WI38 (cell line): ENCODE measurements at regions not wholly inside any gene's neighbourhood (a gene's known extent, or its start where the extent isn't known, plus 50 kb on each side); places are given as distances from the start of the nearest gene placed in this dataset.

Experiments used
- H3K4me3 ChIP-seq: 2 replicates; pipeline ENCODE4 v1.5.1; 2011; ENCODE audit warnings: low read depth, mild to moderate bottlenecking, control low read depth, low read length
- CTCF ChIP-seq: IDR thresholded peaks from 2 replicates; pipeline ENCODE4 v1.5.1; 2012; ENCODE audit warnings: low read depth, mild to moderate bottlenecking, control low read depth, low read length

- H3K4me3 ChIP-seq: no peak overlapping the region
- TF ChIP-seq CTCF: no peak
Measured at GRCh38 chr13:105363261-105364190, 1171.9 kb downstream of the EFNB2 start.

GRCh38 chr13:105353654-105354053 is 1181.8 kb downstream of the EFNB2 start:
- TF ChIP-seq CTCF: no peak
- H3K4me3 ChIP-seq: no peak overlapping the region

GRCh38 chr13:105349082-105349723 is 1186.3 kb downstream of the EFNB2 start:
- no peak for TF ChIP-seq CTCF
- no peak overlapping the region for H3K4me3 ChIP-seq

GRCh38 chr13:105346141-105346775 is 1189.2 kb downstream of the EFNB2 start:
- no peak for TF ChIP-seq CTCF
- no peak overlapping the region for H3K4me3 ChIP-seq

GRCh38 chr13:105345730-105346129 is 1189.7 kb downstream of the EFNB2 start:
- TF ChIP-seq CTCF: no peak
- H3K4me3 ChIP-seq: no peak overlapping the region

GRCh38 chr13:105345131-105345530 is 1190.3 kb downstream of the EFNB2 start:
- TF ChIP-seq CTCF: no peak
- no peak overlapping the region for H3K4me3 ChIP-seq
